ENCODE measurements at regions not wholly inside any gene's neighbourhood (a gene's known extent, or its start where the extent isn't known, plus 50 kb on each side); places are given as distances from the start of the nearest gene placed in this dataset.

GRCh38 chr2:200730960-200731359 lies 80.8 kb upstream of the BZW1 start:
- no peaks in the 10 kb centered on the region for H3K36me3 ChIP-seq (ENCODE audit: insufficient read depth, low read length, poor library complexity, severe bottlenecking)
- peaks cover 13% of the 10 kb centered on the region for H3K27me3 ChIP-seq (replicated peaks; ENCODE audit: insufficient read depth, low read depth, low read length, poor library complexity)
- intact Hi-C loops (cut with micrococcal nuclease; ENCODE audit: unreplicated experiment) = loop anchor here (10.0 kb wide), 2 partner anchors 456 to 756 kb away; no protein-coding TSS in a partner anchor
- ChIA-PET POLR2A (ENCODE audit: low non-redundant PET) (no interaction called here), CTCF (no interaction called here)
- H3K27ac ChIP-seq (ENCODE audit: low read depth, low read length, poor library complexity, severe bottlenecking) = no peak overlapping the region
- H3K9me3 ChIP-seq (ENCODE audit: low read depth, low read length, poor library complexity, severe bottlenecking) = no peaks in the 10 kb centered on the region
- no peak for DNase-seq (ENCODE audit: low spot score)
- H3K4me1 ChIP-seq (ENCODE audit: insufficient read depth, low read length, poor library complexity, severe bottlenecking) = no peaks in the 10 kb centered on the region
- BruUV-seq (replicated peaks) = no TSS peak
- no peak for TF ChIP-seq CTCF (conservative IDR thresholded peaks at IDR 0.05; ENCODE audit: low read depth, low read length)
- TF ChIP-seq EZH2 (IDR thresholded peaks at IDR 0.05; ENCODE audit: borderline replicate concordance, low read depth, low read length, poor library complexity, severe bottlenecking) = no peak
- no peak overlapping the region for H3K4me3 ChIP-seq (ENCODE audit: low read depth, low read length, poor library complexity, severe bottlenecking)

GRCh38 chr2:200732866-200733265 lies 78.8 kb upstream of the BZW1 start:
- ChIA-PET CTCF (no interaction called here), POLR2A (ENCODE audit: low non-redundant PET) (no interaction called here)
- no peak for DNase-seq (ENCODE audit: low spot score)
- Histone ChIP-seq H3K9me3 (ENCODE audit: low read depth, low read length, poor library complexity, severe bottlenecking) (no peaks in the 10 kb centered on the region), H3K27ac (ENCODE audit: low read depth, low read length, poor library complexity, severe bottlenecking) (no peak overlapping the region), H3K27me3 (replicated peaks; ENCODE audit: insufficient read depth, low read depth, low read length, poor library complexity) (peaks cover 4% of the 10 kb centered on the region), H3K36me3 (ENCODE audit: insufficient read depth, low read length, poor library complexity, severe bottlenecking) (no peaks in the 10 kb centered on the region), H3K4me3 (ENCODE audit: low read depth, low read length, poor library complexity, severe bottlenecking) (no peak overlapping the region), H3K4me1 (ENCODE audit: insufficient read depth, low read length, poor library complexity, severe bottlenecking) (peaks cover 8% of the 10 kb centered on the region)
- intact Hi-C loops (cut with micrococcal nuclease; ENCODE audit: unreplicated experiment) = loop anchor here (10.0 kb wide), 2 partner anchors 458 to 758 kb away; no protein-coding TSS in a partner anchor
- no TSS peak for BruUV-seq (replicated peaks)
- no peak for TF ChIP-seq CTCF (conservative IDR thresholded peaks at IDR 0.05; ENCODE audit: low read depth, low read length)
- no peak for TF ChIP-seq EZH2 (IDR thresholded peaks at IDR 0.05; ENCODE audit: borderline replicate concordance, low read depth, low read length, poor library complexity, severe bottlenecking)

- TF ChIP-seq CTCF (conservative IDR thresholded peaks at IDR 0.05; ENCODE audit: low read depth, low read length) (no peak), EZH2 (IDR thresholded peaks at IDR 0.05; ENCODE audit: borderline replicate concordance, low read depth, low read length, poor library complexity, severe bottlenecking) (no peak)
- Histone ChIP-seq H3K9me3 (ENCODE audit: low read depth, low read length, poor library complexity, severe bottlenecking) (no peaks in the 10 kb centered on the region), H3K27me3 (replicated peaks; ENCODE audit: insufficient read depth, low read depth, low read length, poor library complexity) (peaks cover 4% of the 10 kb centered on the region), H3K27ac (ENCODE audit: low read depth, low read length, poor library complexity, severe bottlenecking) (no peak overlapping the region), H3K36me3 (ENCODE audit: insufficient read depth, low read length, poor library complexity, severe bottlenecking) (no peaks in the 10 kb centered on the region), H3K4me3 (ENCODE audit: low read depth, low read length, poor library complexity, severe bottlenecking) (no peak overlapping the region), H3K4me1 (ENCODE audit: insufficient read depth, low read length, poor library complexity, severe bottlenecking) (peaks cover 8% of the 10 kb centered on the region)
- CTCF ChIA-PET = no interaction called here
- POLR2A ChIA-PET (ENCODE audit: low non-redundant PET) = no interaction called here
- intact Hi-C loops (cut with micrococcal nuclease; ENCODE audit: unreplicated experiment) = loop anchor here (10.0 kb wide), 2 partner anchors 459 to 759 kb away; no protein-coding TSS in a partner anchor
- BruUV-seq (replicated peaks) = no TSS peak
- no peak for DNase-seq (ENCODE audit: low spot score)
Observed at GRCh38 chr2:200733713-200734198, 78.0 kb upstream of the BZW1 start.

All from A673 (cell line).